H9 (cell line): ENCODE measurements at regions not wholly inside any gene's neighbourhood (a gene's known extent, or its start where the extent isn't known, plus 50 kb on each side); places are given as distances from the start of the nearest gene placed in this dataset.

ENCODE experiments used
- DNase-seq: peaks from one replicate; pipeline ENCODE4 v3.0.0-alpha.2; 2017
- H2AFZ ChIP-seq: one replicate; pipeline ENCODE4 v1.6.1; 2013; ENCODE audit warnings: mild to moderate bottlenecking, low read length, control low read depth, moderate library complexity
- H2AK5ac ChIP-seq: 2 replicates; pipeline ENCODE4 v1.6.1; 2013; ENCODE audit warnings: low read length, control low read depth, mixed read lengths; ENCODE audit not compliant: insufficient read length
- H2BK120ac ChIP-seq: one replicate; pipeline ENCODE4 v1.6.1; 2013; ENCODE audit warnings: low read depth, mild to moderate bottlenecking, low read length, control low read depth, inconsistent platforms; ENCODE audit not compliant: poor library complexity, severe bottlenecking
- H2BK12ac ChIP-seq: 2 replicates; pipeline ENCODE4 v1.6.1; 2013; ENCODE audit warnings: low read length, control low read depth, mixed read lengths, low read depth; ENCODE audit not compliant: insufficient read length
- H2BK15ac ChIP-seq: 2 replicates; pipeline ENCODE4 v1.6.1; 2013; ENCODE audit warnings: low read depth, low read length, control low read depth
- H2BK20ac ChIP-seq: one replicate; pipeline ENCODE4 v1.6.1; 2013; ENCODE audit warnings: low read depth, mild to moderate bottlenecking, low read length, control low read depth, inconsistent platforms; ENCODE audit not compliant: poor library complexity, severe bottlenecking
- H2BK5ac ChIP-seq: 2 replicates; pipeline ENCODE4 v1.6.1; 2013; ENCODE audit warnings: low read length, control low read depth, mixed read lengths; ENCODE audit not compliant: insufficient read length
- H3K14ac ChIP-seq: 2 replicates; pipeline ENCODE4 v1.6.1; 2013; ENCODE audit warnings: low read length, control low read depth; ENCODE audit not compliant: insufficient read depth
- H3K18ac ChIP-seq: 2 replicates; pipeline ENCODE4 v1.6.1; 2013; ENCODE audit warnings: low read depth, mild to moderate bottlenecking, mixed read lengths, low read length, control low read depth; ENCODE audit not compliant: insufficient read length
- H3K23ac ChIP-seq: 2 replicates; pipeline ENCODE4 v1.6.1; 2013; ENCODE audit warnings: low read length, control low read depth, mixed read lengths, low read depth; ENCODE audit not compliant: insufficient read length
- H3K23me2 ChIP-seq: 2 replicates; pipeline ENCODE4 v1.6.1; 2013; ENCODE audit warnings: low read depth, mild to moderate bottlenecking, mixed read lengths, low read length, control low read depth; ENCODE audit not compliant: insufficient read length, poor library complexity, severe bottlenecking
- H3K27ac ChIP-seq: 2 replicates; pipeline ENCODE4 v1.5.1; 2013; ENCODE audit warnings: low read length, control low read depth, mixed read lengths, low read depth; ENCODE audit not compliant: insufficient read length
- H3K27me3 ChIP-seq: 2 replicates; pipeline ENCODE4 v1.6.1; 2013; ENCODE audit warnings: low read length, control low read depth, inconsistent platforms; ENCODE audit not compliant: insufficient read depth
- H3K4ac ChIP-seq: 2 replicates; pipeline ENCODE4 v1.6.1; 2013; ENCODE audit warnings: low read depth, mild to moderate bottlenecking, control low read depth, inconsistent platforms, low read length, moderate library complexity
- H3K4me1 ChIP-seq: 2 replicates; pipeline ENCODE4 v1.6.1; 2013; ENCODE audit warnings: low read length, control low read depth, inconsistent platforms; ENCODE audit not compliant: insufficient read depth
- H3K4me2 ChIP-seq: 2 replicates; pipeline ENCODE4 v1.6.1; 2013; ENCODE audit warnings: low read length, control low read depth, mixed read lengths; ENCODE audit not compliant: insufficient read length, insufficient read depth
- H3K56ac ChIP-seq: 2 replicates; pipeline ENCODE4 v1.6.1; 2013; ENCODE audit warnings: low read depth, mild to moderate bottlenecking, mixed read lengths, low read length, control low read depth; ENCODE audit not compliant: insufficient read length
- H3K79me1 ChIP-seq: 2 replicates; pipeline ENCODE4 v1.6.1; 2013; ENCODE audit warnings: low read depth, mild to moderate bottlenecking, moderate library complexity, low read length, control low read depth, inconsistent platforms; ENCODE audit not compliant: insufficient read depth, poor library complexity, severe bottlenecking
- H3K79me2 ChIP-seq: 2 replicates; pipeline ENCODE4 v1.6.1; 2013; ENCODE audit warnings: low read length, control low read depth, inconsistent platforms; ENCODE audit not compliant: insufficient read depth
- H3K9ac ChIP-seq: 2 replicates; pipeline ENCODE4 v1.6.1; 2013; ENCODE audit warnings: low read length, control low read depth, mixed read lengths; ENCODE audit not compliant: insufficient read length; ENCODE audit errors: extremely low read depth
- H3K9me3 ChIP-seq: one replicate; pipeline ENCODE4 v1.6.1; 2013; ENCODE audit warnings: low read depth, low read length, inconsistent platforms; ENCODE audit not compliant: control insufficient read depth
- H3T11ph ChIP-seq: one replicate; pipeline ENCODE4 v1.6.1; 2013; ENCODE audit warnings: mild to moderate bottlenecking, low read length, control low read depth, inconsistent platforms
- H4K20me1 ChIP-seq: one replicate; pipeline ENCODE4 v1.6.1; 2013; ENCODE audit not compliant: control insufficient read depth, insufficient read length, insufficient read depth
- H4K5ac ChIP-seq: 2 replicates; pipeline ENCODE4 v1.6.1; 2013; ENCODE audit warnings: low read depth, mild to moderate bottlenecking, mixed read lengths, low read length, control low read depth; ENCODE audit not compliant: insufficient read length
- H4K8ac ChIP-seq: replicated peaks from 2 replicates; pipeline ENCODE4 v1.6.1; 2013; ENCODE audit warnings: low read length, control low read depth, mixed read lengths, low read depth; ENCODE audit not compliant: insufficient read length
- H4K91ac ChIP-seq: 2 replicates; pipeline ENCODE4 v1.6.1; 2013; ENCODE audit warnings: low read depth, mild to moderate bottlenecking, moderate library complexity, mixed read lengths, low read length, control low read depth; ENCODE audit not compliant: insufficient read length
- H3K27ac Mint-ChIP-seq, 3 experiments: 2 replicates in 2 of 3; 3 replicates in 1 of 3; pipeline ENCODE4 v1.8.0; 2020 to 2021; ENCODE audit warnings: mixed read lengths in 3 of 3, mild to moderate bottlenecking in 1 of 3, moderate library complexity in 1 of 3
- H3K27me3 Mint-ChIP-seq: 2 replicates; pipeline ENCODE4 v1.8.0; 2021; ENCODE audit warnings: low read depth, mild to moderate bottlenecking, moderate library complexity, mixed read lengths
- H3K36me3 Mint-ChIP-seq, 3 experiments: 2 replicates in 2 of 3; 3 replicates in 1 of 3; pipeline ENCODE4 v1.8.0; 2020 to 2021; ENCODE audit warnings: low read depth in 3 of 3, mixed read lengths in 3 of 3; ENCODE audit not compliant: insufficient read depth in 1 of 3
- H3K4me1 Mint-ChIP-seq, 2 experiments: 2 replicates each; pipeline ENCODE4 v1.8.0; 2020; ENCODE audit warnings: mixed read lengths in 2 of 2
- H3K4me3 Mint-ChIP-seq, 2 experiments: 2 replicates in 1 of 2; 3 replicates in 1 of 2; pipeline ENCODE4 v1.8.0; 2020 to 2021; ENCODE audit warnings: mild to moderate bottlenecking in 2 of 2, mixed read lengths in 2 of 2, moderate library complexity in 1 of 2
- H3K9me3 Mint-ChIP-seq, 2 experiments: 2 replicates in 1 of 2; 3 replicates in 1 of 2; pipeline ENCODE4 v1.8.0; 2020; ENCODE audit warnings: mild to moderate bottlenecking in 2 of 2, mixed read lengths in 2 of 2, moderate library complexity in 1 of 2
- CTCF ChIP-seq: fragments of 200-600 bp; sonication (generic); conservative IDR thresholded peaks from 3 replicates; pipeline ENCODE4 v1.8.0; 2021; ENCODE audit warnings: antibody characterized with exemption, mild to moderate bottlenecking
- WGBS: extraction: QIAGEN DNeasy Blood & Tissue Kit; methylation state at CpG from one replicate; pipeline ENCODE4 v1.1.7; 2013; ENCODE audit warnings: missing lambda C conversion rate, low lambda C conversion rate, mixed read lengths; ENCODE audit not compliant: insufficient read length; ENCODE audit errors: extremely low coverage; 5-methylcytosine and 5-hydroxymethylcytosine counted together

- H3K23me2 ChIP-seq, result no peaks in the 10 kb centered on the region
- Mint-ChIP-seq H3K4me3 (no peak overlapping the region), H3K27me3 (peaks cover 2% of the 10 kb centered on the region; the same call in 1 of the 2 replicates), H3K9me3 (no peaks in the 10 kb centered on the region; a peak in 1 of 5 replicates), H3K36me3 (no peaks in the 10 kb centered on the region), H3K27ac (no peak overlapping the region), H3K4me1 (peaks cover 22 to 23% of the 10 kb centered on the region in 2 experiments)
- no peak overlapping the region for H3K4ac ChIP-seq
- H2AFZ ChIP-seq, result no peak overlapping the region
- no peaks in the 10 kb centered on the region for H4K20me1 ChIP-seq
- H4K8ac ChIP-seq, result no peak overlapping the region
- WGBS, result no CpG with 5 or more reads among the region's 4 CpGs
- no peak overlapping the region for H2BK12ac ChIP-seq
- no peak overlapping the region for H4K91ac ChIP-seq
- H3K56ac ChIP-seq, result no peak overlapping the region
- no peak overlapping the region for H2BK20ac ChIP-seq
- no peaks in the 10 kb centered on the region for H3K79me1 ChIP-seq
- H2AK5ac ChIP-seq, result no peak overlapping the region
- H3K27ac ChIP-seq, result no peak overlapping the region
- H3K14ac ChIP-seq, result no peak overlapping the region
- no peak for DNase-seq
- H3K23ac ChIP-seq, result no peak overlapping the region
- no peak overlapping the region for H3K9ac ChIP-seq
- no peaks in the 10 kb centered on the region for H3K9me3 ChIP-seq
- peaks cover 3% of the 10 kb centered on the region; the same call in 1 of the 2 replicates for H3K4me1 ChIP-seq
- no peak overlapping the region for H2BK15ac ChIP-seq
- H3K27me3 ChIP-seq, result no peaks in the 10 kb centered on the region
- no peak overlapping the region for H3K18ac ChIP-seq
- H3K4me2 ChIP-seq, result no peak overlapping the region
- no peak for TF ChIP-seq CTCF
- no peak overlapping the region for H2BK5ac ChIP-seq
- H3T11ph ChIP-seq, result no peak overlapping the region
- no peak overlapping the region for H2BK120ac ChIP-seq
- H4K5ac ChIP-seq, result no peak overlapping the region
- no peaks in the 10 kb centered on the region for H3K79me2 ChIP-seq
Observed at GRCh38 chr3:38992117-38992760, 59.5 kb downstream of the SCN11A start.
